H9 (cell line): ENCODE measurements at regions not wholly inside any gene's neighbourhood (a gene's known extent, or its start where the extent isn't known, plus 50 kb on each side); places are given as distances from the start of the nearest gene placed in this dataset.

Experiments used
- DNase-seq: peaks from one replicate; pipeline ENCODE4 v3.0.0-alpha.2; 2017
- H2AFZ ChIP-seq: one replicate; pipeline ENCODE4 v1.6.1; 2013; ENCODE audit warnings: mild to moderate bottlenecking, low read length, control low read depth, moderate library complexity
- H2AK5ac ChIP-seq: 2 replicates; pipeline ENCODE4 v1.6.1; 2013; ENCODE audit warnings: low read length, control low read depth, mixed read lengths; ENCODE audit not compliant: insufficient read length
- H2BK120ac ChIP-seq: one replicate; pipeline ENCODE4 v1.6.1; 2013; ENCODE audit warnings: low read depth, mild to moderate bottlenecking, low read length, control low read depth, inconsistent platforms; ENCODE audit not compliant: poor library complexity, severe bottlenecking
- H2BK12ac ChIP-seq: 2 replicates; pipeline ENCODE4 v1.6.1; 2013; ENCODE audit warnings: low read length, control low read depth, mixed read lengths, low read depth; ENCODE audit not compliant: insufficient read length
- H2BK15ac ChIP-seq: 2 replicates; pipeline ENCODE4 v1.6.1; 2013; ENCODE audit warnings: low read depth, low read length, control low read depth
- H2BK20ac ChIP-seq: one replicate; pipeline ENCODE4 v1.6.1; 2013; ENCODE audit warnings: low read depth, mild to moderate bottlenecking, low read length, control low read depth, inconsistent platforms; ENCODE audit not compliant: poor library complexity, severe bottlenecking
- H2BK5ac ChIP-seq: 2 replicates; pipeline ENCODE4 v1.6.1; 2013; ENCODE audit warnings: low read length, control low read depth, mixed read lengths; ENCODE audit not compliant: insufficient read length
- H3K14ac ChIP-seq: 2 replicates; pipeline ENCODE4 v1.6.1; 2013; ENCODE audit warnings: low read length, control low read depth; ENCODE audit not compliant: insufficient read depth
- H3K18ac ChIP-seq: 2 replicates; pipeline ENCODE4 v1.6.1; 2013; ENCODE audit warnings: low read depth, mild to moderate bottlenecking, mixed read lengths, low read length, control low read depth; ENCODE audit not compliant: insufficient read length
- H3K23ac ChIP-seq: 2 replicates; pipeline ENCODE4 v1.6.1; 2013; ENCODE audit warnings: low read length, control low read depth, mixed read lengths, low read depth; ENCODE audit not compliant: insufficient read length
- H3K23me2 ChIP-seq: 2 replicates; pipeline ENCODE4 v1.6.1; 2013; ENCODE audit warnings: low read depth, mild to moderate bottlenecking, mixed read lengths, low read length, control low read depth; ENCODE audit not compliant: insufficient read length, poor library complexity, severe bottlenecking
- H3K27ac ChIP-seq: 2 replicates; pipeline ENCODE4 v1.5.1; 2013; ENCODE audit warnings: low read length, control low read depth, mixed read lengths, low read depth; ENCODE audit not compliant: insufficient read length
- H3K27me3 ChIP-seq: 2 replicates; pipeline ENCODE4 v1.6.1; 2013; ENCODE audit warnings: low read length, control low read depth, inconsistent platforms; ENCODE audit not compliant: insufficient read depth
- H3K4ac ChIP-seq: 2 replicates; pipeline ENCODE4 v1.6.1; 2013; ENCODE audit warnings: low read depth, mild to moderate bottlenecking, control low read depth, inconsistent platforms, low read length, moderate library complexity
- H3K4me1 ChIP-seq: 2 replicates; pipeline ENCODE4 v1.6.1; 2013; ENCODE audit warnings: low read length, control low read depth, inconsistent platforms; ENCODE audit not compliant: insufficient read depth
- H3K4me2 ChIP-seq: 2 replicates; pipeline ENCODE4 v1.6.1; 2013; ENCODE audit warnings: low read length, control low read depth, mixed read lengths; ENCODE audit not compliant: insufficient read length, insufficient read depth
- H3K56ac ChIP-seq: 2 replicates; pipeline ENCODE4 v1.6.1; 2013; ENCODE audit warnings: low read depth, mild to moderate bottlenecking, mixed read lengths, low read length, control low read depth; ENCODE audit not compliant: insufficient read length
- H3K79me1 ChIP-seq: 2 replicates; pipeline ENCODE4 v1.6.1; 2013; ENCODE audit warnings: low read depth, mild to moderate bottlenecking, moderate library complexity, low read length, control low read depth, inconsistent platforms; ENCODE audit not compliant: insufficient read depth, poor library complexity, severe bottlenecking
- H3K79me2 ChIP-seq: 2 replicates; pipeline ENCODE4 v1.6.1; 2013; ENCODE audit warnings: low read length, control low read depth, inconsistent platforms; ENCODE audit not compliant: insufficient read depth
- H3K9ac ChIP-seq: 2 replicates; pipeline ENCODE4 v1.6.1; 2013; ENCODE audit warnings: low read length, control low read depth, mixed read lengths; ENCODE audit not compliant: insufficient read length; ENCODE audit errors: extremely low read depth
- H3K9me3 ChIP-seq: one replicate; pipeline ENCODE4 v1.6.1; 2013; ENCODE audit warnings: low read depth, low read length, inconsistent platforms; ENCODE audit not compliant: control insufficient read depth
- H3T11ph ChIP-seq: one replicate; pipeline ENCODE4 v1.6.1; 2013; ENCODE audit warnings: mild to moderate bottlenecking, low read length, control low read depth, inconsistent platforms
- H4K20me1 ChIP-seq: one replicate; pipeline ENCODE4 v1.6.1; 2013; ENCODE audit not compliant: control insufficient read depth, insufficient read length, insufficient read depth
- H4K5ac ChIP-seq: 2 replicates; pipeline ENCODE4 v1.6.1; 2013; ENCODE audit warnings: low read depth, mild to moderate bottlenecking, mixed read lengths, low read length, control low read depth; ENCODE audit not compliant: insufficient read length
- H4K8ac ChIP-seq: replicated peaks from 2 replicates; pipeline ENCODE4 v1.6.1; 2013; ENCODE audit warnings: low read length, control low read depth, mixed read lengths, low read depth; ENCODE audit not compliant: insufficient read length
- H4K91ac ChIP-seq: 2 replicates; pipeline ENCODE4 v1.6.1; 2013; ENCODE audit warnings: low read depth, mild to moderate bottlenecking, moderate library complexity, mixed read lengths, low read length, control low read depth; ENCODE audit not compliant: insufficient read length
- H3K27ac Mint-ChIP-seq, 3 experiments: 2 replicates in 2 of 3; 3 replicates in 1 of 3; pipeline ENCODE4 v1.8.0; 2020 to 2021; ENCODE audit warnings: mixed read lengths in 3 of 3, mild to moderate bottlenecking in 1 of 3, moderate library complexity in 1 of 3
- H3K27me3 Mint-ChIP-seq: 2 replicates; pipeline ENCODE4 v1.8.0; 2021; ENCODE audit warnings: low read depth, mild to moderate bottlenecking, moderate library complexity, mixed read lengths
- H3K36me3 Mint-ChIP-seq, 3 experiments: 2 replicates in 2 of 3; 3 replicates in 1 of 3; pipeline ENCODE4 v1.8.0; 2020 to 2021; ENCODE audit warnings: low read depth in 3 of 3, mixed read lengths in 3 of 3; ENCODE audit not compliant: insufficient read depth in 1 of 3
- H3K4me1 Mint-ChIP-seq, 2 experiments: 2 replicates each; pipeline ENCODE4 v1.8.0; 2020; ENCODE audit warnings: mixed read lengths in 2 of 2
- H3K4me3 Mint-ChIP-seq, 2 experiments: 2 replicates in 1 of 2; 3 replicates in 1 of 2; pipeline ENCODE4 v1.8.0; 2020 to 2021; ENCODE audit warnings: mild to moderate bottlenecking in 2 of 2, mixed read lengths in 2 of 2, moderate library complexity in 1 of 2
- H3K9me3 Mint-ChIP-seq, 2 experiments: 2 replicates in 1 of 2; 3 replicates in 1 of 2; pipeline ENCODE4 v1.8.0; 2020; ENCODE audit warnings: mild to moderate bottlenecking in 2 of 2, mixed read lengths in 2 of 2, moderate library complexity in 1 of 2
- CTCF ChIP-seq: fragments of 200-600 bp; sonication (generic); conservative IDR thresholded peaks from 3 replicates; pipeline ENCODE4 v1.8.0; 2021; ENCODE audit warnings: antibody characterized with exemption, mild to moderate bottlenecking
- WGBS: extraction: QIAGEN DNeasy Blood & Tissue Kit; methylation state at CpG from one replicate; pipeline ENCODE4 v1.1.7; 2013; ENCODE audit warnings: missing lambda C conversion rate, low lambda C conversion rate, mixed read lengths; ENCODE audit not compliant: insufficient read length; ENCODE audit errors: extremely low coverage; 5-methylcytosine and 5-hydroxymethylcytosine counted together

GRCh38 chr5:36360307-36360706 lies 58.6 kb upstream of the RANBP3L start:
- no peak overlapping the region for H2BK20ac ChIP-seq
- WGBS: no CpG with 5 or more reads among the region's 1 CpG
- no peak overlapping the region for H3K27ac Mint-ChIP-seq
- no peak overlapping the region for H2BK120ac ChIP-seq
- no peak overlapping the region for H2BK12ac ChIP-seq
- H3K27me3 ChIP-seq: no peaks in the 10 kb centered on the region
- H3K14ac ChIP-seq: no peak overlapping the region
- no peak for DNase-seq
- H3K4me1 Mint-ChIP-seq: peaks cover 19 to 20% of the 10 kb centered on the region in 2 experiments
- H3T11ph ChIP-seq: no peak overlapping the region
- no peak overlapping the region for H4K8ac ChIP-seq
- H3K18ac ChIP-seq: no peak overlapping the region
- H2AK5ac ChIP-seq: no peak overlapping the region
- H3K27me3 Mint-ChIP-seq: no peaks in the 10 kb centered on the region
- H3K4ac ChIP-seq: no peak overlapping the region
- H3K9me3 ChIP-seq: no peaks in the 10 kb centered on the region
- TF ChIP-seq CTCF: no peak
- no peaks in the 10 kb centered on the region for H3K79me1 ChIP-seq
- H2BK15ac ChIP-seq: no peak overlapping the region
- no peak overlapping the region for H3K23ac ChIP-seq
- H3K79me2 ChIP-seq: 0 out of 2 replicates have a peak, but pooled peaks cover 1% of the 10 kb centered on the region
- H3K27ac ChIP-seq: no peak overlapping the region
- H3K4me1 ChIP-seq: no peaks in the 10 kb centered on the region; the same call in 1 of the 2 replicates
- no peaks in the 10 kb centered on the region for H3K9me3 Mint-ChIP-seq
- H4K20me1 ChIP-seq: no peaks in the 10 kb centered on the region
- no peak overlapping the region for H3K9ac ChIP-seq
- no peak overlapping the region for H3K4me3 Mint-ChIP-seq
- H3K4me2 ChIP-seq: no peak overlapping the region
- no peak overlapping the region for H4K91ac ChIP-seq
- H4K5ac ChIP-seq: no peak overlapping the region
- no peak overlapping the region for H3K56ac ChIP-seq
- no peak overlapping the region for H2BK5ac ChIP-seq
- no peaks in the 10 kb centered on the region for H3K23me2 ChIP-seq
- H3K36me3 Mint-ChIP-seq: no peaks in the 10 kb centered on the region
- H2AFZ ChIP-seq: no peak overlapping the region
